Heart right ventricle (tissue), 16 donors: ENCODE measurements at regions not wholly inside any gene's neighbourhood (a gene's known extent, or its start where the extent isn't known, plus 50 kb on each side); places are given as distances from the start of the nearest gene placed in this dataset.
"Not testable (repeated sequence)": the region's sequence is repeated elsewhere in the genome, so short reads cannot be mapped to it uniquely, and the experiment has no call there.

Experiments
- ATAC-seq, 8 donors: fragments of 200-7000 bp; cut with Tn5 transposase; one replicate each; pipeline ENCODE4 v1.9.1; 2020; ENCODE audit warnings: mild to moderate bottlenecking in 8 of 8, moderate library complexity in 8 of 8, moderate number of reproducible peaks in 1 of 8
- DNase-seq, 2 donors: peaks; one replicate each; pipeline ENCODE4 v3.0.0-alpha.2; 2020
- H3K27ac ChIP-seq, 10 donors: fragments of 200-600 bp; sonication (generic) in 2 of 10; one replicate each; pipeline versions ENCODE4 v1.5.0 to v1.8.0; 2020 to 2022; ENCODE audit warnings: mild to moderate bottlenecking in 3 of 10
- H3K27me3 ChIP-seq, 7 donors: fragments of 200-600 bp; one replicate each; pipeline ENCODE4 v1.8.0; 2021 to 2022; ENCODE audit warnings: mild to moderate bottlenecking in 2 of 7
- H3K36me3 ChIP-seq, 9 donors: fragments of 200-600 bp; sonication (generic) in 1 of 9; one replicate each; pipeline versions ENCODE4 v1.5.0 to v1.8.0; 2020 to 2022; ENCODE audit warnings: mild to moderate bottlenecking in 2 of 9
- H3K4me1 ChIP-seq, 9 donors: fragments of 200-600 bp; sonication (generic) in 1 of 9; one replicate each; pipeline versions ENCODE4 v1.5.0 to v1.8.0; 2020 to 2022; ENCODE audit warnings: mild to moderate bottlenecking in 4 of 9
- H3K4me3 ChIP-seq, 10 donors: fragments of 200-600 bp; sonication (generic) in 2 of 10; one replicate each; pipeline versions ENCODE4 v1.5.0 to v1.8.0; 2020 to 2022; ENCODE audit warnings: mild to moderate bottlenecking in 7 of 10, moderate library complexity in 2 of 10
- H3K9me3 ChIP-seq, 11 donors: fragments of 200-600 bp in 10 of 11; sonication (generic) in 2 of 11; one replicate each; pipeline versions ENCODE4 v1.5.0 to v1.8.0; 2013 to 2022; ENCODE audit warnings: mild to moderate bottlenecking in 2 of 11, control low read depth in 1 of 11, moderate library complexity in 1 of 11
- WGBS, 2 donors: extraction: QIAGEN DNeasy Blood & Tissue Kit; methylation state at CpG; one replicate each; pipeline ENCODE4 v1.1.7; 2013; ENCODE audit warnings: inconsistent platforms in 1 of 2; 5-methylcytosine and 5-hydroxymethylcytosine counted together
- intact Hi-C, 10 donors: fragments of 100-400 bp; cut with DNase I; formaldehyde crosslinking; loops; one replicate each; pipeline versions ENCODE4 v1.11.1 to v1.14.2; 2022
- TF ChIP-seq, protein P1 (sequence below), 9 donors: fragments of 200-600 bp; sonication (generic) in 2 of 9; IDR thresholded peaks; one replicate each; pipeline versions ENCODE4 v1.5.0 to v1.8.0; 2021 to 2022; ENCODE audit warnings: antibody characterized with exemption in 9 of 9, mild to moderate bottlenecking in 5 of 9, moderate library complexity in 1 of 9
- donor health status: Arrhythmogenic right ventricular cardiomyopathy.
- donor health status: ischemic (EF 13 %, LVEDD 7.1; RV severe dilation, severe dysfunction).
- donor health status: healthy with polysubstance abuse.
- donor health status: DM: no; HTN: yes; CAD: no.
- donor health status: DM: no; HTN: no; CAD: no.
- donor health status: ischemic (EF 25% LVEDD 6.9; RV normal size, moderate dysfunction).
- donor health status: ischemic (EF 25% LVEDD 5.7; RV mildly dilated, moderate dysfunction).
- donor health status: healthy.
- donor health status: DM: yes; HTN: yes; CAD: no.
- donor health status: Ischemic cardiomyopathy.
- donor health status: ischemic (EF 35%, LVEDD 5.7; RV mildly dilated, moderate dysfunction).
- donor health status: nonischemic (EF 11% LVEDD 7.7; RV severe dilation, severe dysfunction).
- donor health status: DM: yes; HTN: yes; CAD: no.
- donor health status: PGD.
- donor health status: ischemic (EF 29% LVEDD 5.4; RV normal size, mild dysfunction).
- donor health status: nonischemic (EF 23%, LVEDD 6.1; RV moderate dilation, normal function).

DNA sequence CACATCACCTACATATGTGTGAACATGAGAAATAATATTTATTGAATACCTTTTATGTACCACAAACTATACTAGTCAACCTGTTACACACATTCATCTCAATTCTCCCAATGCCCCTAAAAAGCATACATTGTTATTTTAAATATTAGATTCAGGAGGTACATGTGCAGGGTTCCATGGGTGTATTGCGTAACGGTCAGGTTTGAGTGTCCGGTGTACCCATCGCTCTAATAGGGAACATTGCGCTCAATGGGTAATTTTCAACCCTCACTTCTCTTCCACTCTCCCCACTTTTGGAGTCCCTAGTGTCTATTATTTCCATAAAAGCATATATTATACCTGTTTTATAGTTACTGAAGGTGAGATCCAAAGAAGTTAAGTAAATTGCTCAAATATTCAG, 82.0 kb downstream of the IFI44 start:
- intact Hi-C loops = no loop called here
- Histone ChIP-seq H3K27ac (no peak overlapping the region), H3K36me3 (no peaks in the 10 kb centered on the region), H3K4me3 (no peak overlapping the region), H3K4me1 (no peaks in the 10 kb centered on the region), H3K9me3 (no peaks in the 10 kb centered on the region), H3K27me3 (peaks cover 0 to 6% (median 0%) of the 10 kb centered on the region in 7 donors)
- TF ChIP-seq, protein P1, sequence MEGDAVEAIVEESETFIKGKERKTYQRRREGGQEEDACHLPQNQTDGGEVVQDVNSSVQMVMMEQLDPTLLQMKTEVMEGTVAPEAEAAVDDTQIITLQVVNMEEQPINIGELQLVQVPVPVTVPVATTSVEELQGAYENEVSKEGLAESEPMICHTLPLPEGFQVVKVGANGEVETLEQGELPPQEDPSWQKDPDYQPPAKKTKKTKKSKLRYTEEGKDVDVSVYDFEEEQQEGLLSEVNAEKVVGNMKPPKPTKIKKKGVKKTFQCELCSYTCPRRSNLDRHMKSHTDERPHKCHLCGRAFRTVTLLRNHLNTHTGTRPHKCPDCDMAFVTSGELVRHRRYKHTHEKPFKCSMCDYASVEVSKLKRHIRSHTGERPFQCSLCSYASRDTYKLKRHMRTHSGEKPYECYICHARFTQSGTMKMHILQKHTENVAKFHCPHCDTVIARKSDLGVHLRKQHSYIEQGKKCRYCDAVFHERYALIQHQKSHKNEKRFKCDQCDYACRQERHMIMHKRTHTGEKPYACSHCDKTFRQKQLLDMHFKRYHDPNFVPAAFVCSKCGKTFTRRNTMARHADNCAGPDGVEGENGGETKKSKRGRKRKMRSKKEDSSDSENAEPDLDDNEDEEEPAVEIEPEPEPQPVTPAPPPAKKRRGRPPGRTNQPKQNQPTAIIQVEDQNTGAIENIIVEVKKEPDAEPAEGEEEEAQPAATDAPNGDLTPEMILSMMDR (IDR thresholded peaks at IDR 0.05) = no peak
- ATAC-seq = no peak
- 95 to 96% methylated on average over 5 of the region's 5 CpGs for WGBS, 2 donors
- DNase-seq = no peak

DNA sequence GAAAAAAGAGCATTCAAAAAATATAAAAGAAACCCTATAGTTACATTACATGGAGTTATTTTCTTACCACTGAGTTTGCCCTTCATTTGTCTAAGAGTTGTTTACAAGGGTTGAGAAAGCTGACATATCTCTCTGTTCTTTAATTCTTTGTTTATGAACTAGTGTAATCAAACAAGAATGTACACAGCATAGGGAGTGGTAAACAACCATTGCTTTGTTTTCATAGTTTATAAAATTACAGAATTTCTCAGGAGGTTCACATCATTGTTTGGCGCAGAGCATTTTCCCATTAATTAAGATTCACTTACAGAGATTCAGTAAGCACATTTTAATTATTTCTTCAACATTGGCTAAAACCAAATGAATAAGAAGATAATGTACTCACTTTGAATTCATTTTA, 87.6 kb downstream of the IFI44 start:
- intact Hi-C loops = no loop called here
- Histone ChIP-seq H3K27ac (no peak overlapping the region), H3K36me3 (no peaks in the 10 kb centered on the region), H3K4me1 (no peaks in the 10 kb centered on the region), H3K4me3 (no peak overlapping the region), H3K27me3 (no peaks in the 10 kb centered on the region), H3K9me3 (peaks cover 0 to 10% (median 0%) of the 10 kb centered on the region in 11 donors)
- 93 to 97% methylated on average over 1 of the region's 1 CpG for WGBS, 2 donors
- DNase-seq (no peak), ATAC-seq (no peak)
- TF ChIP-seq, protein P1 (IDR thresholded peaks at IDR 0.05) = no peak

DNA sequence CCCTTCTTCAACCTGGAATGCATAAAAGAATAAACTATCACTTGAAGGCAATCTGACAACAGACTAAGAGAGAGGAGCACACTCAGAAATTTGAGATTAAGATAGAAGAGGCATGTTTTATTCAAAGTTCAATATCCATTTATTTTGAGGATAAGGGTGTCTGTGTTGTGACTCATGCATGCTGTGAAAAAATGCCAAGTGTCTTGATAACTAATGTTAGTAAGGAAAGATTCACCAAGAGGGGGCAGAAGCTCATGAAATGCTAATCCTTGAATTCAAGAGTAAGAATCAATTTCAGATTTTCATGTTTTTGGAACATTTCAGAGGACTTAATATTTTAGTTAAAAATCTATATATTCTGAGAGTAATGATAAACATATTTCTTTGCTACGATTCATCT, 94.0 kb downstream of the IFI44 start:
- TF ChIP-seq, protein P1 (IDR thresholded peaks at IDR 0.05) = no peak
- H3K4me1 ChIP-seq = no peaks in the 10 kb centered on the region
- no peaks in the 10 kb centered on the region for H3K27me3 ChIP-seq
- intact Hi-C loops = no loop called here
- H3K36me3 ChIP-seq = no peaks in the 10 kb centered on the region
- H3K4me3 ChIP-seq = no peak overlapping the region
- ATAC-seq = no peak
- no peak overlapping the region for H3K27ac ChIP-seq
- H3K9me3 ChIP-seq = peaks cover 0 to 4% (median 0%) of the 10 kb centered on the region in 11 donors
- DNase-seq = no peak
- WGBS, 2 donors = 76 to 77% methylated on average over 1 of the region's 1 CpG

DNA sequence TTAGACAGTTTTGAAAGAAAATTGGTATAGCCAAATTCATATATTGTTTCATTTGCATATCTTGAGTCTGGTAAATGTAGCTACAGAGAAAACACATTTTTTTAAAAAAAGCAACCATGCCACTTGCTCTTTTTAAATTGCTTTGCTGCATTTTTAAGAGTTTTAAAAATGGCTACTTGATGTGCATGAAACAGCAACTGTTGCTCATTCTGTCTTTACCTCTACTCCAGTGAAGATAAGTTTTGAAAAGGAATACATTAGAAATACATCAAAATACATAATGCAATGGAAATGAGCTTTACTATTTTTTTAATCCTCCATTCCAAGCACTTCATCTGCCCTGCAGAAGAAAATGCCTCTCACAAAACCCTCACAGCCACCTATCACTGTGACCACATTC, 95.5 kb downstream of the IFI44 start:
- intact Hi-C loops = no loop called here
- DNase-seq = no peak

DNA sequence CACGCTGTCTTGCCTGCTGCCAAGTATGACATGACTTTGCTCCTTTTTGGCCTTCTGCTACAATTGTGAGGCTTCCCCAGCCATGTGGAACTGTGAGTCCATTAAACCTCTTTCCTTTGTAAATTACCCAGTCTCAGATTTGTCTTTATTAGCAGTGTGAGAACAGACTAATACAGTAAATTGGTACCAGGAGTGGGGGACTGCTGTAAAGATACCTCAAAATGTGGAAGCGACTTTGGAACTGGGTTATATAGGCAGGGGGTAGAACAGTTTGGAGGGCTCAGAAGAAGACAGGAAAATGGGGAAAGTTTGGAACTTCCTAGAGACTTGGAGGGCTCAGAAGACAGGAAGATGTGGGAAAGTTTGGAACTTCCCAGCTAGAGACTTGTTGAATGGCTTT, 104.0 kb downstream of the IFI44 start:
- WGBS, 2 donors = 65 to 80% methylated on average over 2 of the region's 2 CpGs

More for the DNA sequence above, 95.5 kb downstream of the IFI44 start:
- H3K4me3 ChIP-seq = no peak overlapping the region
- no peak for ATAC-seq
- no peaks in the 10 kb centered on the region for H3K36me3 ChIP-seq
- no peak overlapping the region for H3K27ac ChIP-seq
- no peaks in the 10 kb centered on the region for H3K27me3 ChIP-seq
- TF ChIP-seq, protein P1 (IDR thresholded peaks at IDR 0.05) = no peak
- H3K9me3 ChIP-seq = no peaks in the 10 kb centered on the region
- H3K4me1 ChIP-seq = no peaks in the 10 kb centered on the region

More for the DNA sequence above, 104.0 kb downstream of the IFI44 start:
- intact Hi-C loops, H3K36me3 ChIP-seq, H3K27me3 ChIP-seq, H3K4me1 ChIP-seq, H3K4me3 ChIP-seq, ATAC-seq, H3K27ac ChIP-seq, DNase-seq: not testable (repeated sequence)
- H3K9me3 ChIP-seq = peaks cover 0 to 22% (median 0%) of the 10 kb centered on the region in 11 donors
